ENCODE measurements at regions not wholly inside any gene's neighbourhood (a gene's known extent, or its start where the extent isn't known, plus 50 kb on each side); places are given as distances from the start of the nearest gene placed in this dataset.
"Not testable (repeated sequence)": the region's sequence is repeated elsewhere in the genome, so short reads cannot be mapped to it uniquely, and the experiment has no call there.

- peak in 1 of 6 donors; percentile 63 for DNase-seq (ENCODE audit: low read depth in 4 of 6, low spot score in 6 of 6)
- Histone ChIP-seq H3K36me3 (ENCODE audit: control insufficient read depth, insufficient read depth, low read length) (no peaks in the 10 kb centered on the region), H3K9me3 (ENCODE audit: control insufficient read depth, insufficient read depth, low read length) (no peaks in the 10 kb centered on the region), H3K27ac (ENCODE audit: low read depth, low read length) (no peak overlapping the region), H3K4me1 (ENCODE audit: control insufficient read depth, insufficient read depth, low read length) (no peaks in the 10 kb centered on the region), H3K4me3 (ENCODE audit: low read depth, low read length) (no peak overlapping the region), H3K27me3 (ENCODE audit: control insufficient read depth, insufficient read depth, low read length) (no peaks in the 10 kb centered on the region)
- 69% methylated on average over 3 of the region's 3 CpGs for WGBS (ENCODE audit: insufficient coverage)
Observed at GRCh38 chr3:18179521-18179920, 245.6 kb downstream of the SATB1 start.

- H3K9me3 ChIP-seq (ENCODE audit: control insufficient read depth, insufficient read depth, low read length): no peaks in the 10 kb centered on the region
- no peak overlapping the region for H3K27ac ChIP-seq (ENCODE audit: low read depth, low read length)
- DNase-seq (ENCODE audit: low read depth in 4 of 6, low spot score in 6 of 6): no peak
- no peak overlapping the region for H3K4me3 ChIP-seq (ENCODE audit: low read depth, low read length)
- 92% methylated on average over 3 of the region's 4 CpGs for WGBS (ENCODE audit: insufficient coverage)
- H3K27me3 ChIP-seq (ENCODE audit: control insufficient read depth, insufficient read depth, low read length): no peaks in the 10 kb centered on the region
- no peaks in the 10 kb centered on the region for H3K4me1 ChIP-seq (ENCODE audit: control insufficient read depth, insufficient read depth, low read length)
- H3K36me3 ChIP-seq (ENCODE audit: control insufficient read depth, insufficient read depth, low read length): no peaks in the 10 kb centered on the region
Observed at GRCh38 chr3:18177271-18177670, 247.9 kb downstream of the SATB1 start.

GRCh38 chr3:18173891-18174290, 251.2 kb downstream of the SATB1 start:
- H3K4me1 ChIP-seq (ENCODE audit: control insufficient read depth, insufficient read depth, low read length): not testable (repeated sequence)
- no CpG with 5 or more reads among the region's 5 CpGs for WGBS (ENCODE audit: insufficient coverage)

GRCh38 chr3:18159681-18160080, 265.5 kb downstream of the SATB1 start:
- Histone ChIP-seq H3K9me3 (ENCODE audit: control insufficient read depth, insufficient read depth, low read length) (no peaks in the 10 kb centered on the region), H3K27me3 (ENCODE audit: control insufficient read depth, insufficient read depth, low read length) (no peaks in the 10 kb centered on the region), H3K27ac (ENCODE audit: low read depth, low read length) (no peak overlapping the region), H3K4me1 (ENCODE audit: control insufficient read depth, insufficient read depth, low read length) (no peaks in the 10 kb centered on the region), H3K36me3 (ENCODE audit: control insufficient read depth, insufficient read depth, low read length) (no peaks in the 10 kb centered on the region), H3K4me3 (ENCODE audit: low read depth, low read length) (no peak overlapping the region)
- no CpG with 5 or more reads among the region's 1 CpG for WGBS (ENCODE audit: insufficient coverage)
- DNase-seq (ENCODE audit: low read depth in 4 of 6, low spot score in 6 of 6): no peak

More at GRCh38 chr3:18173891-18174290, 251.2 kb downstream of the SATB1 start:
- H3K36me3 ChIP-seq (ENCODE audit: control insufficient read depth, insufficient read depth, low read length); H3K27me3 ChIP-seq (ENCODE audit: control insufficient read depth, insufficient read depth, low read length); H3K4me3 ChIP-seq (ENCODE audit: low read depth, low read length); H3K9me3 ChIP-seq (ENCODE audit: control insufficient read depth, insufficient read depth, low read length); H3K27ac ChIP-seq (ENCODE audit: low read depth, low read length); DNase-seq (ENCODE audit: low read depth in 4 of 6, low spot score in 6 of 6): not testable (repeated sequence)

- no peaks in the 10 kb centered on the region for H3K36me3 ChIP-seq (ENCODE audit: control insufficient read depth, insufficient read depth, low read length)
- WGBS (ENCODE audit: insufficient coverage): 100% methylated on average over 1 of the region's 3 CpGs
- no peak overlapping the region for H3K4me3 ChIP-seq (ENCODE audit: low read depth, low read length)
- H3K4me1 ChIP-seq (ENCODE audit: control insufficient read depth, insufficient read depth, low read length): no peaks in the 10 kb centered on the region
- no peak overlapping the region for H3K27ac ChIP-seq (ENCODE audit: low read depth, low read length)
- H3K27me3 ChIP-seq (ENCODE audit: control insufficient read depth, insufficient read depth, low read length): no peaks in the 10 kb centered on the region
- H3K9me3 ChIP-seq (ENCODE audit: control insufficient read depth, insufficient read depth, low read length): no peaks in the 10 kb centered on the region
- DNase-seq (ENCODE audit: low read depth in 4 of 6, low spot score in 6 of 6): no peak
Observed at GRCh38 chr3:18153571-18154173, 271.5 kb downstream of the SATB1 start.

GRCh38 chr3:18151199-18151598, 273.9 kb downstream of the SATB1 start:
- no peak for DNase-seq (ENCODE audit: low read depth in 4 of 6, low spot score in 6 of 6)
- Histone ChIP-seq H3K4me3 (ENCODE audit: low read depth, low read length) (no peak overlapping the region), H3K36me3 (ENCODE audit: control insufficient read depth, insufficient read depth, low read length) (no peaks in the 10 kb centered on the region), H3K27me3 (ENCODE audit: control insufficient read depth, insufficient read depth, low read length) (no peaks in the 10 kb centered on the region), H3K4me1 (ENCODE audit: control insufficient read depth, insufficient read depth, low read length) (no peaks in the 10 kb centered on the region), H3K9me3 (ENCODE audit: control insufficient read depth, insufficient read depth, low read length) (no peaks in the 10 kb centered on the region), H3K27ac (ENCODE audit: low read depth, low read length) (no peak overlapping the region)
- no CpG with 5 or more reads among the region's 3 CpGs for WGBS (ENCODE audit: insufficient coverage)

GRCh38 chr3:18149935-18150334, 275.2 kb downstream of the SATB1 start:
- Histone ChIP-seq H3K4me3 (ENCODE audit: low read depth, low read length) (no peak overlapping the region), H3K27me3 (ENCODE audit: control insufficient read depth, insufficient read depth, low read length) (no peaks in the 10 kb centered on the region), H3K4me1 (ENCODE audit: control insufficient read depth, insufficient read depth, low read length) (no peaks in the 10 kb centered on the region), H3K27ac (ENCODE audit: low read depth, low read length) (no peak overlapping the region), H3K36me3 (ENCODE audit: control insufficient read depth, insufficient read depth, low read length) (no peaks in the 10 kb centered on the region), H3K9me3 (ENCODE audit: control insufficient read depth, insufficient read depth, low read length) (no peaks in the 10 kb centered on the region)
- WGBS (ENCODE audit: insufficient coverage): 37% methylated on average over 3 of the region's 4 CpGs
- DNase-seq (ENCODE audit: low read depth in 4 of 6, low spot score in 6 of 6): peak in 1 of 6 donors; percentile 67

GRCh38 chr3:18149386-18149785, 275.8 kb downstream of the SATB1 start:
- no peak overlapping the region for H3K27ac ChIP-seq (ENCODE audit: low read depth, low read length)
- WGBS (ENCODE audit: insufficient coverage): no CpG with 5 or more reads among the region's 2 CpGs
- H3K9me3 ChIP-seq (ENCODE audit: control insufficient read depth, insufficient read depth, low read length): no peaks in the 10 kb centered on the region
- no peak overlapping the region for H3K4me3 ChIP-seq (ENCODE audit: low read depth, low read length)
- no peaks in the 10 kb centered on the region for H3K36me3 ChIP-seq (ENCODE audit: control insufficient read depth, insufficient read depth, low read length)
- H3K4me1 ChIP-seq (ENCODE audit: control insufficient read depth, insufficient read depth, low read length): no peaks in the 10 kb centered on the region
- H3K27me3 ChIP-seq (ENCODE audit: control insufficient read depth, insufficient read depth, low read length): no peaks in the 10 kb centered on the region
- DNase-seq (ENCODE audit: low read depth in 4 of 6, low spot score in 6 of 6): no peak

- no peaks in the 10 kb centered on the region for H3K36me3 ChIP-seq (ENCODE audit: control insufficient read depth, insufficient read depth, low read length)
- H3K27me3 ChIP-seq (ENCODE audit: control insufficient read depth, insufficient read depth, low read length): no peaks in the 10 kb centered on the region
- H3K4me1 ChIP-seq (ENCODE audit: control insufficient read depth, insufficient read depth, low read length): no peaks in the 10 kb centered on the region
- no peak overlapping the region for H3K4me3 ChIP-seq (ENCODE audit: low read depth, low read length)
- H3K27ac ChIP-seq (ENCODE audit: low read depth, low read length): no peak overlapping the region
- H3K9me3 ChIP-seq (ENCODE audit: control insufficient read depth, insufficient read depth, low read length): no peaks in the 10 kb centered on the region
- no peak for DNase-seq (ENCODE audit: low read depth in 4 of 6, low spot score in 6 of 6)
Observed at GRCh38 chr3:18144571-18144970, 280.6 kb downstream of the SATB1 start.

- Histone ChIP-seq H3K27me3 (ENCODE audit: control insufficient read depth, insufficient read depth, low read length) (no peaks in the 10 kb centered on the region), H3K27ac (ENCODE audit: low read depth, low read length) (no peak overlapping the region), H3K36me3 (ENCODE audit: control insufficient read depth, insufficient read depth, low read length) (no peaks in the 10 kb centered on the region), H3K9me3 (ENCODE audit: control insufficient read depth, insufficient read depth, low read length) (no peaks in the 10 kb centered on the region), H3K4me3 (ENCODE audit: low read depth, low read length) (no peak overlapping the region), H3K4me1 (ENCODE audit: control insufficient read depth, insufficient read depth, low read length) (no peaks in the 10 kb centered on the region)
- peak in 2 of 6 donors; percentile 18 to 25 for DNase-seq (ENCODE audit: low read depth in 4 of 6, low spot score in 6 of 6)
- WGBS (ENCODE audit: insufficient coverage): no CpG with 5 or more reads among the region's 6 CpGs
Observed at GRCh38 chr3:18143258-18143780, 281.8 kb downstream of the SATB1 start.
